ENCODE measurements at regions not wholly inside any gene's neighbourhood (a gene's known extent, or its start where the extent isn't known, plus 50 kb on each side); places are given as distances from the start of the nearest gene placed in this dataset.

- DNase-seq: no peak
- Histone ChIP-seq H3K4me3 (no peak overlapping the region), H3K36me3 (no peaks in the 10 kb centered on the region), H3K4me1 (no peaks in the 10 kb centered on the region), H3K27me3 (no peaks in the 10 kb centered on the region), H3K9me3 (peaks cover 0 to 7% (median 7%) of the 10 kb centered on the region in 4 donors), H3K27ac (no peak overlapping the region)
- intact Hi-C loops (cut with DNase I; ENCODE audit: low total_unique reads): no loop called here
- no peak for TF ChIP-seq EP300 (IDR thresholded peaks at IDR 0.05)
Measured at GRCh38 chr2:185188656-185189055, 549.9 kb upstream of the FSIP2 start.

GRCh38 chr2:185201063-185201462 is 537.5 kb upstream of the FSIP2 start:
- no peaks in the 10 kb centered on the region for H3K9me3 ChIP-seq
- DNase-seq: no peak
- WGBS, 5 donors: 39 to 53% (median 41%) methylated on average over 1 of the region's 1 CpG
- TF ChIP-seq EP300 (IDR thresholded peaks at IDR 0.05) (no peak), POLR2AphosphoS5 (IDR thresholded peaks at IDR 0.05) (no peak), POLR2A (IDR thresholded peaks at IDR 0.05) (no peak), CTCF (IDR thresholded peaks at IDR 0.05) (no peak)
- no peak overlapping the region for H3K4me3 ChIP-seq
- no peak overlapping the region for H3K27ac ChIP-seq
- H3K36me3 ChIP-seq: no peaks in the 10 kb centered on the region
- intact Hi-C loops (cut with DNase I; ENCODE audit: low total_unique reads): no loop called here
- H3K4me1 ChIP-seq: no peaks in the 10 kb centered on the region
- no peaks in the 10 kb centered on the region for H3K27me3 ChIP-seq

GRCh38 chr2:185202381-185202780 is 536.2 kb upstream of the FSIP2 start:
- no peaks in the 10 kb centered on the region for H3K27me3 ChIP-seq

GRCh38 chr2:185202945-185203528 is 535.6 kb upstream of the FSIP2 start:
- Histone ChIP-seq H3K36me3 (no peaks in the 10 kb centered on the region), H3K4me3 (no peak overlapping the region), H3K4me1 (no peaks in the 10 kb centered on the region), H3K9me3 (no peaks in the 10 kb centered on the region), H3K27ac (no peak overlapping the region), H3K27me3 (no peaks in the 10 kb centered on the region)
- TF ChIP-seq POLR2AphosphoS5 (IDR thresholded peaks at IDR 0.05) (no peak), POLR2A (IDR thresholded peaks at IDR 0.05) (no peak), EP300 (IDR thresholded peaks at IDR 0.05) (no peak), CTCF (IDR thresholded peaks at IDR 0.05) (no peak)
- WGBS, 5 donors: 54 to 58% (median 57%) methylated on average over 3 of the region's 3 CpGs
- DNase-seq: no peak
- intact Hi-C loops (cut with DNase I; ENCODE audit: low total_unique reads): no loop called here

More at GRCh38 chr2:185202381-185202780, 536.2 kb upstream of the FSIP2 start:
- Histone ChIP-seq H3K4me1 (no peaks in the 10 kb centered on the region), H3K27ac (no peak overlapping the region), H3K36me3 (no peaks in the 10 kb centered on the region), H3K4me3 (no peak overlapping the region), H3K9me3 (no peaks in the 10 kb centered on the region)
- 40 to 62% (median 53%) methylated on average over 2 of the region's 2 CpGs for WGBS, 5 donors
- TF ChIP-seq POLR2A (IDR thresholded peaks at IDR 0.05): no peak
- DNase-seq: no peak
- intact Hi-C loops (cut with DNase I; ENCODE audit: low total_unique reads): no loop called here

GRCh38 chr2:185208261-185208660 is 530.3 kb upstream of the FSIP2 start:
- Histone ChIP-seq H3K9me3 (no peaks in the 10 kb centered on the region), H3K4me3 (no peak overlapping the region), H3K4me1 (no peaks in the 10 kb centered on the region), H3K27ac (no peak overlapping the region), H3K27me3 (no peaks in the 10 kb centered on the region), H3K36me3 (no peaks in the 10 kb centered on the region)
- intact Hi-C loops (cut with DNase I; ENCODE audit: low total_unique reads): no loop called here
- peak in 2 of 7 experiments; percentile 25 to 28 for TF ChIP-seq CTCF (IDR thresholded peaks at IDR 0.05)
- no peak for TF ChIP-seq EP300 (IDR thresholded peaks at IDR 0.05)
- DNase-seq: peak; percentile 29 to 73
- 5 to 14% (median 9%) methylated on average over 1 of the region's 1 CpG for WGBS, 5 donors

Data from stomach (tissue), 8 donors.